Thyroid gland (tissue), 4 donors: ENCODE measurements at regions not wholly inside any gene's neighbourhood (a gene's known extent, or its start where the extent isn't known, plus 50 kb on each side); places are given as distances from the start of the nearest gene placed in this dataset.

Experiments used
- DNase-seq, 2 donors: peaks; one replicate each; pipeline ENCODE4 v3.0.0-alpha.2; 2019
- H3K27ac ChIP-seq, 3 donors: fragments of 200-600 bp; sonication (generic); 1 replicate in 2 of 3; 2 replicates in 1 of 3; pipeline ENCODE4 v1.5.1; 2016 to 2019; ENCODE audit warnings: mild to moderate bottlenecking in 1 of 3, moderate library complexity in 1 of 3
- H3K27me3 ChIP-seq: fragments of 200-600 bp; sonication (generic); one replicate; pipeline ENCODE4 v1.5.1; 2019
- H3K36me3 ChIP-seq, 2 donors: fragments of 200-600 bp; sonication (generic); one replicate each; pipeline ENCODE4 v1.5.1; 2016 to 2019
- H3K4me1 ChIP-seq, 2 donors: fragments of 200-600 bp; sonication (generic); one replicate each; pipeline ENCODE4 v1.5.1; 2017 to 2019
- H3K4me3 ChIP-seq, 3 donors: fragments of 200-600 bp; sonication (generic); replicated peaks in 1 of 3; 1 replicate in 2 of 3; 2 replicates in 1 of 3; pipeline ENCODE4 v1.5.1; 2016; ENCODE audit warnings: mild to moderate bottlenecking in 1 of 3
- H3K9me3 ChIP-seq: fragments of 200-600 bp; sonication (generic); one replicate; pipeline ENCODE4 v1.5.1; 2017
- CTCF ChIP-seq, 6 experiments: fragments of 200-600 bp in 3 of 6; fragments of 450-650 bp in 3 of 6; sonication (generic) in 3 of 6; IDR thresholded peaks; one replicate each; pipeline ENCODE4 v1.5.1; 2016 to 2019; ENCODE audit warnings: antibody characterized with exemption in 6 of 6, mild to moderate bottlenecking in 2 of 6, inconsistent platforms in 1 of 6, moderate library complexity in 1 of 6
- POLR2A ChIP-seq, 2 donors: fragments of 450-650 bp; IDR thresholded peaks; one replicate each; pipeline ENCODE4 v1.6.1; 2017; ENCODE audit warnings: antibody characterized with exemption in 2 of 2, mild to moderate bottlenecking in 2 of 2, moderate library complexity in 1 of 2
- WGBS, 2 donors: methylation state at CpG; one replicate each; pipeline ENCODE4 v1.1.5; 2017; 5-methylcytosine and 5-hydroxymethylcytosine counted together
- intact Hi-C: fragments of 100-400 bp; cut with DNase I; formaldehyde crosslinking; loops from one replicate; pipeline ENCODE4 v1.15.1; 2023

- 85 to 91% methylated on average over 4 of the region's 4 CpGs for WGBS, 2 donors
- H3K9me3 ChIP-seq = no peaks in the 10 kb centered on the region
- no peaks in the 10 kb centered on the region for H3K4me1 ChIP-seq
- no peak for DNase-seq
- no peaks in the 10 kb centered on the region for H3K36me3 ChIP-seq
- no peak overlapping the region for H3K27ac ChIP-seq
- intact Hi-C loops = no loop called here
- no peaks in the 10 kb centered on the region for H3K27me3 ChIP-seq
- TF ChIP-seq CTCF (IDR thresholded peaks at IDR 0.05) (no peak), POLR2A (IDR thresholded peaks at IDR 0.05) (no peak)
- H3K4me3 ChIP-seq = no peak overlapping the region
Measured at GRCh38 chr3:161744366-161744765, 247.8 kb downstream of the OTOL1 start.

GRCh38 chr3:161745741-161746140 is 249.1 kb downstream of the OTOL1 start:
- DNase-seq = no peak
- Histone ChIP-seq H3K27ac (no peak overlapping the region), H3K9me3 (no peaks in the 10 kb centered on the region), H3K27me3 (no peaks in the 10 kb centered on the region), H3K36me3 (no peaks in the 10 kb centered on the region), H3K4me3 (no peak overlapping the region), H3K4me1 (no peaks in the 10 kb centered on the region)
- intact Hi-C loops = no loop called here
- no peak for TF ChIP-seq POLR2A (IDR thresholded peaks at IDR 0.05)
- TF ChIP-seq CTCF (IDR thresholded peaks at IDR 0.05) = no peak

GRCh38 chr3:161748049-161748448 is 251.4 kb downstream of the OTOL1 start:
- no peak for DNase-seq
- Histone ChIP-seq H3K27me3 (no peaks in the 10 kb centered on the region), H3K36me3 (no peaks in the 10 kb centered on the region), H3K4me1 (no peaks in the 10 kb centered on the region), H3K9me3 (no peaks in the 10 kb centered on the region), H3K27ac (no peak overlapping the region), H3K4me3 (no peak overlapping the region)
- TF ChIP-seq POLR2A (IDR thresholded peaks at IDR 0.05) (no peak), CTCF (IDR thresholded peaks at IDR 0.05) (no peak)
- intact Hi-C loops = no loop called here

GRCh38 chr3:161754420-161755053 is 257.9 kb downstream of the OTOL1 start:
- intact Hi-C loops = no loop called here
- no peak for DNase-seq
- WGBS, 2 donors = 86 to 88% methylated on average over 3 of the region's 3 CpGs

GRCh38 chr3:161759444-161759843 is 262.8 kb downstream of the OTOL1 start:
- TF ChIP-seq POLR2A (IDR thresholded peaks at IDR 0.05) = no peak
- TF ChIP-seq CTCF (IDR thresholded peaks at IDR 0.05) = no peak
- Histone ChIP-seq H3K27me3 (no peaks in the 10 kb centered on the region), H3K9me3 (no peaks in the 10 kb centered on the region), H3K36me3 (no peaks in the 10 kb centered on the region), H3K4me1 (no peaks in the 10 kb centered on the region), H3K4me3 (no peak overlapping the region), H3K27ac (no peak overlapping the region)
- WGBS, 2 donors = 70 to 71% methylated on average over 2 of the region's 2 CpGs
- intact Hi-C loops = no loop called here
- DNase-seq = no peak

More at GRCh38 chr3:161754420-161755053, 257.9 kb downstream of the OTOL1 start:
- H3K4me1 ChIP-seq = no peaks in the 10 kb centered on the region
- no peak overlapping the region for H3K4me3 ChIP-seq
- H3K36me3 ChIP-seq = no peaks in the 10 kb centered on the region
- TF ChIP-seq CTCF (IDR thresholded peaks at IDR 0.05) = no peak
- TF ChIP-seq POLR2A (IDR thresholded peaks at IDR 0.05) = no peak
- no peaks in the 10 kb centered on the region for H3K9me3 ChIP-seq
- no peak overlapping the region for H3K27ac ChIP-seq
- H3K27me3 ChIP-seq = no peaks in the 10 kb centered on the region
